K562 (cell line): ENCODE measurements at regions not wholly inside any gene's neighbourhood (a gene's known extent, or its start where the extent isn't known, plus 50 kb on each side); places are given as distances from the start of the nearest gene placed in this dataset.

ENCODE experiments used
- AFF1 ChIP-seq, 2 experiments: fragments of 450-650 bp; IDR thresholded peaks; 2 replicates each; pipeline ENCODE4 v1.6.1; 2018; ENCODE audit warnings: mild to moderate bottlenecking in 2 of 2, low read depth in 1 of 2; ENCODE audit not compliant: partially characterized antibody in 2 of 2
- GATAD2B ChIP-seq: fragments of 450-650 bp; IDR thresholded peaks from 2 replicates; pipeline ENCODE4 v1.6.1; 2017; ENCODE audit warnings: mild to moderate bottlenecking, borderline replicate concordance
- MAX ChIP-seq: sonication (generic); formaldehyde crosslinking; IDR thresholded peaks from 2 replicates; pipeline ENCODE4 v1.9.0; 2022; ENCODE audit warnings: mild to moderate bottlenecking, missing genetic modification reagents
- MTA3 ChIP-seq: fragments of 450-650 bp; formaldehyde crosslinking; IDR thresholded peaks from 2 replicates; pipeline ENCODE4 v1.6.1; 2017; ENCODE audit warnings: mild to moderate bottlenecking, borderline replicate concordance
- TEAD1 ChIP-seq, 2 experiments: fragments of 450-650 bp in 1 of 2; sonication (generic) in 1 of 2; formaldehyde crosslinking; IDR thresholded peaks; 2 replicates each; pipeline versions ENCODE4 v1.4.0 to v1.8.0; 2020 to 2022; ENCODE audit warnings: mild to moderate bottlenecking in 2 of 2, missing genetic modification reagents in 1 of 2
- ZBTB2 ChIP-seq: fragments of 450-650 bp; IDR thresholded peaks from 2 replicates; pipeline ENCODE4 v1.6.1; 2016; ENCODE audit warnings: antibody characterized with exemption
- TF ChIP-seq, protein P1 (sequence below), 2 experiments: fragments of 250-450 bp in 1 of 2; fragments of 450-650 bp in 1 of 2; sonication (Bioruptor Pico) in 1 of 2; IDR thresholded peaks; 2 replicates each; pipeline versions ENCODE4 v1.6.1 to v1.8.0; 2016 to 2021; ENCODE audit warnings: mild to moderate bottlenecking in 2 of 2, moderate library complexity in 2 of 2, missing compliant biosample characterization in 1 of 2, missing genetic modification characterization in 1 of 2
- TF ChIP-seq, protein P2 (sequence below): sonication (generic); formaldehyde crosslinking; IDR thresholded peaks from 2 replicates; pipeline ENCODE4 v1.5.0; 2020; ENCODE audit warnings: missing genetic modification reagents

- no peak for TF ChIP-seq AFF1 (IDR thresholded peaks at IDR 0.05; ENCODE audit: low read depth in 1 of 2, partially characterized antibody in 2 of 2)
- TF ChIP-seq TEAD1 (CRISPR knock-in tag; IDR thresholded peaks at IDR 0.05): no peak
- TF ChIP-seq MAX (CRISPR knock-in tag): no peak
- TF ChIP-seq MTA3: no peak
- TF ChIP-seq, protein P1, sequence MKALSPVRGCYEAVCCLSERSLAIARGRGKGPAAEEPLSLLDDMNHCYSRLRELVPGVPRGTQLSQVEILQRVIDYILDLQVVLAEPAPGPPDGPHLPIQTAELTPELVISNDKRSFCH (CRISPR knock-in tag; IDR thresholded peaks at IDR 0.05): no peak
- TF ChIP-seq, protein P1 (tag; IDR thresholded peaks at IDR 0.05): no peak
- TF ChIP-seq ZBTB2: no peak
- no peak for TF ChIP-seq GATAD2B
- TF ChIP-seq, protein P2, sequence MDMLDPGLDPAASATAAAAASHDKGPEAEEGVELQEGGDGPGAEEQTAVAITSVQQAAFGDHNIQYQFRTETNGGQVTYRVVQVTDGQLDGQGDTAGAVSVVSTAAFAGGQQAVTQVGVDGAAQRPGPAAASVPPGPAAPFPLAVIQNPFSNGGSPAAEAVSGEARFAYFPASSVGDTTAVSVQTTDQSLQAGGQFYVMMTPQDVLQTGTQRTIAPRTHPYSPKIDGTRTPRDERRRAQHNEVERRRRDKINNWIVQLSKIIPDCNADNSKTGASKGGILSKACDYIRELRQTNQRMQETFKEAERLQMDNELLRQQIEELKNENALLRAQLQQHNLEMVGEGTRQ (CRISPR knock-in tag): no peak
These were observed 251.0 kb upstream of the FAR2 start for GRCh38 chr12:28898038-28898437.
